HEK293T (cell line): ENCODE measurements at regions not wholly inside any gene's neighbourhood (a gene's known extent, or its start where the extent isn't known, plus 50 kb on each side); places are given as distances from the start of the nearest gene placed in this dataset.

ENCODE experiments used
- ARNT ChIP-seq: fragments of 450-650 bp; IDR thresholded peaks from 2 replicates; pipeline ENCODE4 v1.6.1; 2017; ENCODE audit warnings: mild to moderate bottlenecking
- CTBP1 ChIP-seq: fragments of 450-650 bp; IDR thresholded peaks from 2 replicates; pipeline ENCODE4 v1.6.1; 2016; ENCODE audit warnings: borderline replicate concordance
- ELF4 ChIP-seq: fragments of 450-650 bp; IDR thresholded peaks from 2 replicates; pipeline ENCODE4 v1.6.1; 2017; ENCODE audit warnings: antibody characterized with exemption
- FOXA1 ChIP-seq: fragments of 450-650 bp; IDR thresholded peaks from 2 replicates; pipeline ENCODE4 v1.6.1; 2016; ENCODE audit warnings: mild to moderate bottlenecking
- FOXK2 ChIP-seq: fragments of 450-650 bp; IDR thresholded peaks from 2 replicates; pipeline ENCODE4 v1.6.1; 2016; ENCODE audit warnings: mild to moderate bottlenecking
- FOXM1 ChIP-seq: fragments of 450-650 bp; IDR thresholded peaks from 2 replicates; pipeline ENCODE4 v1.6.1; 2017; ENCODE audit warnings: mild to moderate bottlenecking, borderline replicate concordance
- HDGF ChIP-seq: fragments of 450-650 bp; IDR thresholded peaks from 2 replicates; pipeline ENCODE4 v1.6.1; 2017; ENCODE audit warnings: antibody characterized with exemption, borderline replicate concordance
- L3MBTL2 ChIP-seq: fragments of 450-650 bp; conservative IDR thresholded peaks from 2 replicates; pipeline ENCODE4 v1.6.1; 2016; ENCODE audit warnings: mild to moderate bottlenecking
- PKNOX1 ChIP-seq: fragments of 450-650 bp; IDR thresholded peaks from 2 replicates; pipeline ENCODE4 v1.6.1; 2016
- SP1 ChIP-seq: fragments of 450-650 bp; IDR thresholded peaks from 2 replicates; pipeline ENCODE4 v1.6.1; 2017
- SUZ12 ChIP-seq: fragments of 450-650 bp; IDR thresholded peaks from 2 replicates; pipeline ENCODE4 v1.6.1; 2016; ENCODE audit warnings: mild to moderate bottlenecking
- TARDBP ChIP-seq: fragments of 450-650 bp; IDR thresholded peaks from 2 replicates; pipeline ENCODE4 v1.6.1; 2016

GRCh38 chr5:144033486-144033885, 137.0 kb downstream of the YIPF5 start:
- TF ChIP-seq PKNOX1: no peak
- no peak for TF ChIP-seq ELF4
- no peak for TF ChIP-seq FOXM1
- TF ChIP-seq HDGF: no peak
- TF ChIP-seq SP1: no peak
- no peak for TF ChIP-seq L3MBTL2
- no peak for TF ChIP-seq SUZ12
- TF ChIP-seq FOXK2: no peak
- TF ChIP-seq TARDBP: no peak
- no peak for TF ChIP-seq CTBP1
- TF ChIP-seq ARNT: no peak
- TF ChIP-seq FOXA1: no peak
